ENCODE measurements at regions not wholly inside any gene's neighbourhood (a gene's known extent, or its start where the extent isn't known, plus 50 kb on each side); places are given as distances from the start of the nearest gene placed in this dataset.

GRCh38 chr9:17978773-17979172 lies 399.9 kb downstream of the SH3GL2 start:
- no peak for DNase-seq

DNA sequence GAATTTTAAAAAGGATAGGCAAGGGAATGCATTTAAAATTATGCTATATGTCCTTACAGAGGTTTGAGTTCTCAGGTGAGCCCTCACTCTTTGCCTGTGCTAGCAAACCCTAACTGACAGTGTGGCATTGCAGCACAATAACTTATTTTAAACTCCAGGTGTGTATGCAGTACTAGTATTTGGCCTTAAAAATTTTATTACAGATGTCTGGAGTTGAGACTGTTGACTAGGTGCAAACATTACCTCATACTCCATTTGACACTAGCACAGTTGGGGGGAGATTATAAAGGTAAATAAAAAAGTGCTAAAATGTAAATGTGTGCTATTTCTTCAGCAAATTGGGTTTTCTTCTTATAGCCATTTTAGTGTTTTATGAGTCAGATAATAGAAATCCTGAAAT lies 407.7 kb downstream of the SH3GL2 start:
- DNase-seq = no peak

GRCh38 chr9:17987189-17987588 lies 408.3 kb downstream of the SH3GL2 start:
- DNase-seq = no peak

DNA sequence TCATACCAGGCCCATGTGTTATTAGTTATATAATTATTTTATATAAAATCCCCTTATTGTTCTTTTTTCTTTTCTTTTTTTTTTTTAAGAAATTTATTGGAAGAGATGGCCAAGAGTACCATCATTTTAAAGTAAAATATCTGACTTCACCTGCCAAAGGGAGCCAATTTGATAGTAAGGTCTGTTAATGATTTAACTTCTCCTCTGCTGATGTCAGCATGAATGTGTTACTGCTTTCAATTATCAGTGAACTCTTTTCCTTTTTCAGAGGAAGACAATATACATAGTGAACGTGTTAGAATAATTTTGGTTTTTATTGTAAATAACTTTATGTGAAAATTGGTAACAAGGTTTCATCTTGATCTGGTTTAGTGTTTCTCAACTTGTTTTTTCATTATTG lies 409.6 kb downstream of the SH3GL2 start:
- no peak for DNase-seq

- no peak for DNase-seq
These were observed 411.7 kb downstream of the SH3GL2 start for GRCh38 chr9:17990602-17991001.

GRCh38 chr9:17993024-17993423 lies 414.2 kb downstream of the SH3GL2 start:
- no peak for DNase-seq

GRCh38 chr9:17994695-17995425 lies 416.0 kb downstream of the SH3GL2 start:
- DNase-seq = no peak

- DNase-seq = no peak
These were observed 417.9 kb downstream of the SH3GL2 start for GRCh38 chr9:17996728-17997127.

DNA sequence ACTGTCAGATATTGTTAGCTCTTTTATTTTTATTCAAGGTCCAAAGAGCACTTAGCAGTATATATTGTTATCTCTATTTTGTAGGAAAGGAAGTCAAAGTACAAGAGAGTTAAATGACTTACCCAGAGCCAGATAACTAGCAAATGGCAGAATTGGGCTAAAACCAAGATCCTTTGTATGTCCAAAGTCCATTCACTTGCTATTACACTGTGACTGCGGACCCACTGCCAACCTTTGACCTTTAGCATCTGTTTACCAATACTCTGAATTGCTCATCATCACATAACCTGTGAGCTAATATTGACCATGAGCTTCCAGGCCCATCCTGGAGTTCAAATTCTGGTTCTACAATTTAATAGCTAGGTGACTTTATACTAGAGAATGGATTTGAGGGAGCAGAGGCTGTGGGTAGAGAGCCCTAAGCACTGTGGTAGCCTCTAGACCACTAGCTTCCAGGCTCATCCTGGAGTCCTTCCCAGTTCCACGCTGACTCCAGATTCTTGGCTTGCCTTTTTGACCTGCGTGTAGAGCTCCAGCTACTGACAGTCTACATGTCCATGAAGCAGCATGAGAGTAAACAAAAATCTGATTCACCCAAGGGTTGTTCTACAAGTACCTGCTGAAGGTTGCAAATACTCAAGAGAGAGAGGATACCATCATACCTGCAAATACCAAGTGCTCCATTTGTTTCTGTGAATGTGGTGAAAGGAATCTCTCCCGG lies 424.0 kb downstream of the SH3GL2 start:
- no peak for DNase-seq

- DNase-seq = no peak
These were observed 427.7 kb downstream of the SH3GL2 start for GRCh38 chr9:18006591-18006990.

DNA sequence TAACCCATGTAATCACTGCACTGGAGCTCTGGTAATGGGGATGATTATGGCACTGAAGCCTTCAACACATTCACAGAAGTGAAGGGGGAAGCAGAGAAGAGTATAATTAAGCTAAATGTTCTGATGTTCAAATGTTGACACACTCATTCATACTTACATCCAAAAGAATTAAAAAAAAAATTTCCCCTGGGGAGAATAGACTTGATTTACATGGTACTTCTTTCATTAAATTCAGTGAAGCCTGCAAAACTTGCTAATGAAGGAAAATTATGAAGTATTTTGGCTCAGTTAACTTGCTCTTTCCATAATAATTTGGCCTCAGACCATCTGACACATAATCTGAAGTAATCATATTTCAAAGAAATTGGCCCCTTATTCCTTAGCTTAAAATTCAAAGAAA lies 428.8 kb downstream of the SH3GL2 start:
- no peak for DNase-seq

DNA sequence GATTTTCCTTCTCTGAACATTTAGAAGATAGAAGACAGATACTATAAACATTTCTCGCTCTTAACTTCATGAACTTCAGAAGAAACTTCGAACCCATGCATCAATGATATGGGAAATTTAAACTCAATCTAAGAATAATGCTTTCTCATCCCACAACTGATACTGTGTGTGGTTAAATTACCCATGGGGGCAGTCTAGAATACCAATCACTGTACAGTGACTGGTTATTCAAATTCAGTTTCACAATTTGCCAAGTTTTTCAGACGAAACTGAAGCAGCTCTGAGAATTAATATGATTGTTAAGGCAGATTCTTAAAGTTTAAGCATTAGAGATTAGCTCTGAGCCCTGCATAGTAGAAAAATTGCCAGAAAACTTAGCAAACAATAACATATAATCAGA lies 431.0 kb downstream of the SH3GL2 start:
- DNase-seq = no peak

DNA sequence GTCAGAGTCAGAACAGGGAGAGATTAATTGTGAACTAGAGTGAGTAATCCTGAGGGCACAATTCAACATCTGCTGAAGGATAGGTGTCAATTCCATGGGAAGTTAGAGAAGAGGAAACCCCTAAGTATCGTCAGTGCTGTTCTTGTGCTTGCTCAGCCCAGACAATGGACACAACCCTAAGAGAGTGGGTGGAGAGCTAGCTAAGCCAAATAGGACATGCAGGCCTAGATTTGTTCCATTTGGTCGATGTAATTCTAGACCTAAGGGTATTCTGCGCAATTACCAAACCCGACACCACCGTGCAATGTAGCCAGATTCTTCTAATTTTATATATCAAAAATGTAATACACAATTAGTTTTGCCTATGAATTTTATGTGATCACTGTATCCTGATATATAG lies 431.6 kb downstream of the SH3GL2 start:
- DNase-seq = no peak

GRCh38 chr9:18012170-18012569 lies 433.3 kb downstream of the SH3GL2 start:
- DNase-seq = no peak

GRCh38 chr9:18014556-18014955 lies 435.7 kb downstream of the SH3GL2 start:
- DNase-seq = no peak

DNA sequence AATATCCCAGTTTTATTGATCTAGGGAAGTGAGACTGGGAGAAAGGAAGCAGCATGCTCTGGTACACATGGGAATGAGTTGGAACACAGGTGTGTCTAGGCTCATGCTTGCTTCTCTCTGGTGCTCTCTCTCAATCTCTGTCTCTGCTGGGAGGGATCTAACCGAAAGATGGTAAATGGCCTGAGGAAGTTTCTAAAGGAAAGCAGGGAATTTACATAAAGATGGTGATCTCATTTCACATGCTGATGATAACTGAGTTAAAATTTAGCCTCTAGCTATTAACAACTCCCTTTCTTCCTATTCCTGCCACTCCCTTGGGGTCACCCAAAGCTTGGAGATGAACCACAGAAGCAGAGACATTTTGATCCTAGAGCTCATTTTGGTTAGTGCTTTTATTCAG lies 436.2 kb downstream of the SH3GL2 start:
- no peak for DNase-seq

DNA sequence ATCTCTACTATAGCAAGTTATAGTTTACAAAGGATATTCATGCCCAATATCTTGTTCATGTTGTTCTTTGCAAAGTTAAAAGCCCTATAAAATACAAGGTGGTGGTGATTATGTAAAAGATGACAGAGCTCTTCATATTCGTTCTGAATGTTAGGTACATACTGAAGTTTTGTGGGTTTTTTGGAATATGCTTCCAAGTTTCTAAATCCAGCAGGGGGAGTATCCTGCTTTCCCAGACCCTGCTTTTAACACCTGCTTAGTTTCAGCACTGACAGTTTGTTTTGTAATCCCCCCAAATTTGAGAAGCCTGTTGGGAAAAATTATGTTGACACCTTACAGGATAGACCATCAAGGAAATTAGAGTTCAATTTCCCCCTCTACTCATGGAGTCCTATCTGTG lies 438.3 kb downstream of the SH3GL2 start:
- DNase-seq = no peak

DNA sequence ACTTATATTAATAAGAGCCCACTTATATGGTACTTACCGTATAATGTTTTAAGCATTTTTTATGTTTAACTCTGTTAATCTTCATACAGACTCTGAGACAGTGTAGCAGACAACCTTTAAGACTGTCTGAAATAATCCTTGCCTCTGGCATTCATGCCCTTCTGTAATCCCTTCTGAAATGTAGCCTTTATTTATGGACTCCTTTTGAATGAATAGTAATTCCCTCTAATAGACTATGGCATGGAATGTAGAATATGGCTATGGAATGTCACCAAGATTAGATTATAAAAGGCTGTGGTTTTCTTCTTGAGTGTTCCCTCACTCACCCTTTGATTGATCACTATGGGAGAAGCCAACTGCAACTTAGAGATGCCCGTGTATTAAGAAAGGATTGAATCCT lies 439.4 kb downstream of the SH3GL2 start:
- DNase-seq = no peak

- no peak for DNase-seq
These were observed 439.8 kb downstream of the SH3GL2 start for GRCh38 chr9:18018661-18019060.

GRCh38 chr9:18020121-18020745 lies 441.4 kb downstream of the SH3GL2 start:
- DNase-seq = no peak

DNA sequence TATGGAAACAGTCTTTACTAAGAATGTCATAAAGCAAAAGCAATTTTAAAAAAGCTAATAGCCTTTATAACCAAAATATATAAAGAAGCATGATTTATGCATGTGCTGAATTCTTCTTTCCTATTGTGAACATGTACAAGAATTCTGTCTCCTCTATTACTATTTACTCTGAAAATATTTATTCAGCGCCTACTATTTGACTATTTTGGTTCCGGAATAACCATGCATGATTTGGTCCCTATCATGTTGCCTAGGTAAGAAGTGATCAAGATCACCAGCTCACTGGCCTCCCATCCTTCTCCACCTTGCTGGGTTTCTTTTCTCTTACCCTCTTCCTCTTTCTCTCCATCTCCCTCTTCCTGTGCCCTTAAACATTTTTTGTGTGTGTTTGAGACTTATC lies 443.8 kb downstream of the SH3GL2 start:
- DNase-seq = no peak

DNA sequence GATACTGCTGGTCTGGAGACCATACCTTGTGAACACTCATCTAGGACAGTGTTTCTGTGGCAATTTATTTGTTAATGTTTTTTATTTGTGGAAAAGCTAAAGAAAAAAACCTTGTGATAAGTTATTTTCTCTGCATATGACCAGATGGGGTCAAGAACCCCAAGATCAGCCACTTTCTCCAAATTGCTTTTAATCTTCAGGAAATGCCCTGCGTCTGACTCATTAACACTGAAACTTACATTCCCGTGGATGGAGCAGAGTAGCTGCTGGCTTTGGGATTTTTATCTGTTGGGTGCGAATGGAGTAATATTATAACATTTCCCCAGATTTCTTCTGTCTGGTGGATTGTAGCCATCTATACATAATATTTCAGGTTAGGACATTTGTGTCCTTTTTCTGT lies 444.5 kb downstream of the SH3GL2 start:
- no peak for DNase-seq

GRCh38 chr9:18032636-18033035 lies 441.3 kb upstream of the ADAMTSL1 start:
- no peak for DNase-seq
